Stimulated activated CD8-positive, alpha-beta memory T cell treated with anti-CD3 and anti-CD28 coated beads, Interleukin-4, amount 100 ng/mL, for 1 hour (primary cell): ENCODE measurements at regions not wholly inside any gene's neighbourhood (a gene's known extent, or its start where the extent isn't known, plus 50 kb on each side); places are given as distances from the start of the nearest gene placed in this dataset.
A peak's percentile ranks its signal among the peaks of the same experiment; 100 is the strongest.
"Not testable (repeated sequence)": the region's sequence is repeated elsewhere in the genome, so short reads cannot be mapped to it uniquely, and the experiment has no call there.

Experiments used
- DNase-seq, 2 donors: peaks; one replicate each; pipeline ENCODE4 v3.0.0-alpha.2; 2020; ENCODE audit warnings: low read depth in 2 of 2, low spot score in 1 of 2

- DNase-seq: no peak
Observed at GRCh38 chr9:135400496-135400895, 79.1 kb upstream of the PPP1R26 start.

- DNase-seq: no peak
Observed at GRCh38 chr9:135401218-135401617, 78.4 kb upstream of the PPP1R26 start.

GRCh38 chr9:135402048-135402738 lies 77.4 kb upstream of the PPP1R26 start:
- no peak for DNase-seq

GRCh38 chr9:135402739-135403695 lies 76.6 kb upstream of the PPP1R26 start:
- no peak for DNase-seq

- no peak for DNase-seq
Observed at GRCh38 chr9:135403733-135404450, 75.7 kb upstream of the PPP1R26 start.

- no peak for DNase-seq
Observed at GRCh38 chr9:135404451-135405144, 75.0 kb upstream of the PPP1R26 start.

- not testable (repeated sequence) for DNase-seq
Observed at GRCh38 chr9:135405145-135405464, 74.5 kb upstream of the PPP1R26 start.

GRCh38 chr9:135408476-135409254 lies 70.9 kb upstream of the PPP1R26 start:
- DNase-seq: no peak

GRCh38 chr9:135409286-135410200 lies 70.0 kb upstream of the PPP1R26 start:
- DNase-seq: no peak

GRCh38 chr9:135410421-135410820 lies 69.2 kb upstream of the PPP1R26 start:
- no peak for DNase-seq

GRCh38 chr9:135410831-135411473 lies 68.6 kb upstream of the PPP1R26 start:
- no peak for DNase-seq

GRCh38 chr9:135411605-135412004 lies 68.0 kb upstream of the PPP1R26 start:
- DNase-seq: not testable (repeated sequence)

GRCh38 chr9:135412315-135413085 lies 67.1 kb upstream of the PPP1R26 start:
- DNase-seq: peak in 1 of 2 donors; percentile 32

- DNase-seq: no peak
Observed at GRCh38 chr9:135413086-135413375, 66.6 kb upstream of the PPP1R26 start.

- no peak for DNase-seq
Observed at GRCh38 chr9:135413461-135413860, 66.1 kb upstream of the PPP1R26 start.

- DNase-seq: no peak
Observed at GRCh38 chr9:135414293-135414692, 65.3 kb upstream of the PPP1R26 start.

- DNase-seq: no peak
Observed at GRCh38 chr9:135415586-135415985, 64.0 kb upstream of the PPP1R26 start.

- no peak for DNase-seq
Observed at GRCh38 chr9:135416664-135417290, 62.8 kb upstream of the PPP1R26 start.
